ENCODE measurements at regions not wholly inside any gene's neighbourhood (a gene's known extent, or its start where the extent isn't known, plus 50 kb on each side); places are given as distances from the start of the nearest gene placed in this dataset.

GRCh38 chr10:130857631-130858295, 453.8 kb downstream of the TCERG1L start:
- no peak for DNase-seq

GRCh38 chr10:130858626-130859025, 452.9 kb downstream of the TCERG1L start:
- no peak for DNase-seq

GRCh38 chr10:130859427-130859826, 452.1 kb downstream of the TCERG1L start:
- DNase-seq = no peak

- DNase-seq = no peak
Observed at GRCh38 chr10:130862122-130862521, 449.4 kb downstream of the TCERG1L start.

- no peak for DNase-seq
Observed at GRCh38 chr10:130862626-130863025, 448.9 kb downstream of the TCERG1L start.

- no peak for DNase-seq
Observed at GRCh38 chr10:130863044-130863443, 448.5 kb downstream of the TCERG1L start.

GRCh38 chr10:130864961-130865818, 446.3 kb downstream of the TCERG1L start:
- DNase-seq = no peak

- no peak for DNase-seq
Observed at GRCh38 chr10:130866857-130867256, 444.7 kb downstream of the TCERG1L start.

- DNase-seq = no peak
Observed at GRCh38 chr10:130867446-130868194, 443.9 kb downstream of the TCERG1L start.

GRCh38 chr10:130869179-130869841, 442.2 kb downstream of the TCERG1L start:
- DNase-seq = no peak

- DNase-seq = no peak
Observed at GRCh38 chr10:130871406-130871805, 440.1 kb downstream of the TCERG1L start.

GRCh38 chr10:130873636-130874035, 437.9 kb downstream of the TCERG1L start:
- no peak for DNase-seq

GRCh38 chr10:130875116-130875515, 436.4 kb downstream of the TCERG1L start:
- DNase-seq = no peak

- no peak for DNase-seq
Observed at GRCh38 chr10:130875897-130876472, 435.5 kb downstream of the TCERG1L start.

GRCh38 chr10:130877126-130877525, 434.4 kb downstream of the TCERG1L start:
- DNase-seq = no peak

GRCh38 chr10:130878131-130878530, 433.4 kb downstream of the TCERG1L start:
- DNase-seq = no peak

GRCh38 chr10:130882906-130883305, 428.6 kb downstream of the TCERG1L start:
- DNase-seq = no peak

- DNase-seq = no peak
Observed at GRCh38 chr10:130884456-130884855, 427.1 kb downstream of the TCERG1L start.

- DNase-seq = peak in 2 of 58 donors; percentile 6
Observed at GRCh38 chr10:130885021-130885655, 426.4 kb downstream of the TCERG1L start.

- no peak for DNase-seq
Observed at GRCh38 chr10:130887170-130887569, 424.4 kb downstream of the TCERG1L start.

GRCh38 chr10:130888493-130888892, 423.0 kb downstream of the TCERG1L start:
- no peak for DNase-seq
